Stimulated activated naive B cell treated with anti-CD40 and anti-IgM and Interleukin-4, amounts not matched to agents 10 μg/mL and 1 μg/mL and 100 μg/mL, for 72 hours (primary cell): ENCODE measurements at regions not wholly inside any gene's neighbourhood (a gene's known extent, or its start where the extent isn't known, plus 50 kb on each side); places are given as distances from the start of the nearest gene placed in this dataset.

ENCODE experiments used
- ATAC-seq, 2 donors: fragments of 150-1000 bp; cut with Tn5 transposase; replicated peaks; 2 replicates each; pipeline ENCODE4 v1.10.0; 2021; ENCODE audit warnings: moderate library complexity in 1 of 2
- DNase-seq: peaks from one replicate; pipeline ENCODE4 v3.0.0; 2021
- H3K27ac Mint-ChIP-seq: one replicate; pipeline ENCODE4 v1.8.0; 2022; ENCODE audit warnings: mild to moderate bottlenecking, mixed read lengths
- H3K27me3 Mint-ChIP-seq, 2 donors: one replicate each; pipeline ENCODE4 v1.8.0; 2022; ENCODE audit warnings: mixed read lengths in 2 of 2
- H3K36me3 Mint-ChIP-seq, 2 donors: one replicate each; pipeline ENCODE4 v1.8.0; 2022; ENCODE audit warnings: mixed read lengths in 2 of 2, mild to moderate bottlenecking in 1 of 2
- H3K4me1 Mint-ChIP-seq, 2 donors: one replicate each; pipeline ENCODE4 v1.8.0; 2022; ENCODE audit warnings: mixed read lengths in 2 of 2, mild to moderate bottlenecking in 1 of 2
- H3K4me3 Mint-ChIP-seq, 2 donors: one replicate each; pipeline ENCODE4 v1.8.0; 2022; ENCODE audit warnings: mild to moderate bottlenecking in 2 of 2, mixed read lengths in 2 of 2, moderate library complexity in 1 of 2
- H3K9me3 Mint-ChIP-seq, 2 donors: one replicate each; pipeline ENCODE4 v1.8.0; 2022; ENCODE audit warnings: mixed read lengths in 2 of 2, mild to moderate bottlenecking in 1 of 2

DNA sequence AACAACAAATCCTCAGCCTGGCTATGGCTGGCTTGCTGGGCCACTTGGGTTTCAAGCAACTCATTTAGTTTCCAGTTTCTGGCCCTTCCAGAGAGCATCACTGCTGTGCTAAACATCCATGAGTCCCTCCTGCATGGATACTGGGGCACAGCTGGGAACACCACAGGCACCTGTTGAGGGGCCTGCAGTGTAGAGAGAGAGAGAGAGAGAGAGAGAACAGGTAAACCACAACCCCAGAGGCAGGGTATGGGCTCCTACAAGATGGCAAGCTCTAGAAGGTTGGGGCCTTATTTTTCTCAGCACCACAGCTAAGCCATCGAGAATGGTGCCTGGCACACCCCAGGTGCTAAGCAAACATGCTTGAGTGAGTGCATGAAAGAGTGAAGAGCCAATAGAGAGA, 120.3 kb downstream of the RBFOX3 start:
- H3K36me3 Mint-ChIP-seq: no peaks in the 10 kb centered on the region
- peaks cover 38 to 41% of the 10 kb centered on the region in 2 donors for H3K27me3 Mint-ChIP-seq
- H3K9me3 Mint-ChIP-seq: peaks cover 3 to 12% of the 10 kb centered on the region in 2 donors
- ATAC-seq: no peak
- H3K4me1 Mint-ChIP-seq: peaks cover 0 to 4% of the 10 kb centered on the region in 2 donors
- no peak overlapping the region for H3K4me3 Mint-ChIP-seq
- no peak for DNase-seq
- H3K27ac Mint-ChIP-seq: no peak overlapping the region

DNA sequence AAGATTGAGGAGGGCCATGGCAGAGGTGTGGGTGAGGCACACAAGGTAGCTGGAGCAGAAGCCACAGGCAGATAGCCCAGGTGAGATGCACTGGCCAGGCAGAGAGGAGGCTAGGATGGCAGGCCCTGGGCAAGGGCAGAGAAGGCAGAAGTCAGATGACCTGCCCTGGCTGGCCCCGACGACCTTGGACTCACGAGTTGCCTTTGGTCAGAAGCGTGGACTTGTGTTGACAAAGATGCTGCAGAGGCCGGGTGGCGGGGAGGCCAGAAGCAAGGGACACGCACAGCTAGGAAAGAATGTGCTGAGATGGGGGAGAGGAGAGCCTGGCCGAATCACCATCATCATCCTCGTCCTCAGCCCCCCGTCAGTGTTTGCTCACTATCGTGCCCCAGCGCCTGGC, 123.7 kb downstream of the RBFOX3 start:
- Mint-ChIP-seq H3K36me3 (peaks cover 0 to 2% of the 10 kb centered on the region in 2 donors), H3K4me3 (no peak overlapping the region), H3K9me3 (peaks cover 0 to 2% of the 10 kb centered on the region in 2 donors), H3K27me3 (peaks cover 57 to 60% of the 10 kb centered on the region in 2 donors), H3K27ac (no peak overlapping the region), H3K4me1 (peaks cover 2 to 6% of the 10 kb centered on the region in 2 donors)
- no peak for ATAC-seq
- DNase-seq: no peak

DNA sequence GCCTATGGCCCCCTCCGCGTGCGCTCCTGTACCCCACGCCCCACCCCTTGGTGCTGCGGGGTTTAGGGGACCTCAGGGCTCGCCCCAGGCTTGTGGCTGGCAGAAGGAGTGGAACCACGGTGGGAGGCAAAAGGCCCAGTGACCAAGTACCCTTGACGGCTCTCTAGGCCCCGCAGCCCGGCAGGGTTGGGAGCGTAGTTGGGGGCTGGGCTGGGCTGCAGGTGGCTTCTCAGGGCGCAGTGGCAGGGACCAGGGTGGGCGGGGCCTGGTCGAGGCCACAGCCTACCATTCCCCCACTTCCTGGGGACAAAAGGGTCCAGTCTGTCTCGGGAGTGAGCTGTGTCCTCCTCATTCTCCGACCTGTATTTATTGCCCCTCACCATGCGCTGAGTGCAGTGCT, 124.9 kb downstream of the RBFOX3 start:
- no peak overlapping the region for H3K27ac Mint-ChIP-seq
- no peaks in the 10 kb centered on the region for H3K9me3 Mint-ChIP-seq
- H3K4me3 Mint-ChIP-seq: no peak overlapping the region
- DNase-seq: no peak
- peaks cover 0 to 2% of the 10 kb centered on the region in 2 donors for H3K36me3 Mint-ChIP-seq
- H3K4me1 Mint-ChIP-seq: peaks cover 2 to 6% of the 10 kb centered on the region in 2 donors
- ATAC-seq: no peak
- peaks cover 59 to 66% of the 10 kb centered on the region in 2 donors for H3K27me3 Mint-ChIP-seq

DNA sequence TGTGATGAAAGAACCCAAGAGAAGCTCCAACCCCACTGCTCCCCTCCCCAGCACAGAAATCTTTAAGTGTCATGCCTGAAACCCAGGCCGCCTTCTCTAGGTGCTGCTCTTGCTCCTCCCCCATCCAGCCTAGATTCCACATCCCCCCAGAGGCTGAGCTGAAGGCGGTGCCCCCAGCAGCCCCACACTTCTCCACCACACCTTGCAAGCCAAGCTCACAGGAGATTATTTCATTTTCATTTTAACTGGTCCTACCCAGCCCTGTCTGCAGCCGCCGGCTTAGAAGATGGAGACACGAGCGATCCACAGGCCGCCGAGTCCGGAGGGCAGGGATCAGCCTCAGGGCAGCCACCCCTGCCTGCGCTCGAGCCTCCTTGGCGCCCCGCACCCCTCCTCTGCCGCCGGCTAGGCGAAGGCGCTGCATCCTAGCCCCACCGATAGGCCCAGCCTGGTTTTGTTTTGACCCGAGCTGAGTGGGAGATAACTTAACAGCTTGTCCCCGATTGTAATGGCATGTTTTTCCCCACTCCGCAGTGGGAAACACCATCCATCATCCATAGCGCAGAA, 125.3 kb downstream of the RBFOX3 start:
- ATAC-seq: no peak
- H3K27ac Mint-ChIP-seq: no peak overlapping the region
- H3K9me3 Mint-ChIP-seq: no peaks in the 10 kb centered on the region
- DNase-seq: no peak
- H3K36me3 Mint-ChIP-seq: peaks cover 0 to 2% of the 10 kb centered on the region in 2 donors
- peaks cover 59 to 70% of the 10 kb centered on the region in 2 donors for H3K27me3 Mint-ChIP-seq
- peak overlapping the region in 1 of 2 donors; percentile 25 for H3K4me3 Mint-ChIP-seq
- H3K4me1 Mint-ChIP-seq: peaks cover 2 to 6% of the 10 kb centered on the region in 2 donors

DNA sequence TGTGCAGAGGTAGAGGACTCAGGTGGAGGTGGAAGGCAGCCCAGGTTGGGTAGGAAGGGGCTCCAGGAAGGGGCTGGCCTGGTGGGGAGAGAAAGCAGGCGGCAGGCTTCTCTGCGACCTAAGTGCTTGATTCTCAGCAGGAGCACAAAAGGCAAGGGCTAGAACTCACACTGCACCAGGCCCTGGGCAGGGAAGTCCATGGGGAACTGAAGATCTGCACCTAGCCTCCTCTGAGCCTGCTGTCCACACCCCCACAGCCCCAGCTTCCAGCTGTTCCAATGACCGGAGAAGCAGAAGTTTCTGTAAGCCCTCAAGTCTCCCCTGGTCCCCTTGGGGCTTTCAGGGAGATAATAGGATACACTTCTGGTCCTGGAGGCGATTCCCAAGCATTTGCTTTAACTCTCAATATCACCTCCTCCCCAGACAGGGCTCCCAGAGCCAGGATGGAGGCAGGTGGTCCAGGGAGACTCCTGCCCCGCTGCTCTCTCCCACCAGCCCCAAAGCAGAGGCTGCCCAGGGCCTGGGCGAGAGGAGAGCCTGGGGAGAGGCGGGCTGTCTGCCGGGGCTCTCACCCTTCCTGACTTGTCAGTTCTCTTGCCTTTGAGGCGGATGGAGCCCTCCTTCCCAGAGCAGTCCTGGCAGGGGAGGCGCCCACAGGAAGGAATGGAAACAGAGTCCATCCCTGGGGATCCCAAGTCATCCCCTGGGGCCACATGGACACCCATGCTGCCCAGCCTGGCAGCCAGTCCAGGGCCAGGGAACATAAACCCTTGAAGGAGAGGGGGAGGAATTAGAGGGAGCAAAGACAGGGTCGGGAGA, 126.0 kb downstream of the RBFOX3 start:
- no peak overlapping the region for H3K27ac Mint-ChIP-seq
- no peak for DNase-seq
- peaks cover 59 to 74% of the 10 kb centered on the region in 2 donors for H3K27me3 Mint-ChIP-seq
- H3K4me1 Mint-ChIP-seq: peaks cover 2 to 6% of the 10 kb centered on the region in 2 donors
- no peak overlapping the region for H3K4me3 Mint-ChIP-seq
- H3K36me3 Mint-ChIP-seq: peaks cover 0 to 2% of the 10 kb centered on the region in 2 donors
- no peaks in the 10 kb centered on the region for H3K9me3 Mint-ChIP-seq
- no peak for ATAC-seq

DNA sequence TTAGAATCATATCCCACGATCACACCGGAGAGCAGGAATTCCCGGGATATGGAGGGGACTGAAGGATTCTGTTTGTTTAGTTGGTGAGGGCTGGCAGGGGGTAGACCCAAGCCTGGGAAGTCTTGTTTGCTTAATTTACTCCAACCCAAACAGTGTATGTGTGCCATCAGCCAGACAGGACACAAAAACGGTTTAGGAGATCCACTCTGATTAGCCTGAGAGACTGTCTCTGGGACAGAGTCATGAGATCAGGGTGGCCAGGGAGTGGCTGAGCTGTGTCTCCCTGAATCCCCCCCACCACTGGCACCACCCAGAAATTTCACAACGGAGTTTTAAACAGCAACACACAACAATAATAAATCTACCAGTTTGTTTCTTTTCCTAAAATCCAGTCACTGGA, 127.0 kb downstream of the RBFOX3 start:
- Mint-ChIP-seq H3K27me3 (peaks cover 55 to 80% of the 10 kb centered on the region in 2 donors), H3K4me3 (no peak overlapping the region), H3K36me3 (peaks cover 0 to 2% of the 10 kb centered on the region in 2 donors), H3K4me1 (peaks cover 2 to 6% of the 10 kb centered on the region in 2 donors), H3K27ac (no peak overlapping the region), H3K9me3 (no peaks in the 10 kb centered on the region)
- DNase-seq: no peak
- no peak for ATAC-seq

DNA sequence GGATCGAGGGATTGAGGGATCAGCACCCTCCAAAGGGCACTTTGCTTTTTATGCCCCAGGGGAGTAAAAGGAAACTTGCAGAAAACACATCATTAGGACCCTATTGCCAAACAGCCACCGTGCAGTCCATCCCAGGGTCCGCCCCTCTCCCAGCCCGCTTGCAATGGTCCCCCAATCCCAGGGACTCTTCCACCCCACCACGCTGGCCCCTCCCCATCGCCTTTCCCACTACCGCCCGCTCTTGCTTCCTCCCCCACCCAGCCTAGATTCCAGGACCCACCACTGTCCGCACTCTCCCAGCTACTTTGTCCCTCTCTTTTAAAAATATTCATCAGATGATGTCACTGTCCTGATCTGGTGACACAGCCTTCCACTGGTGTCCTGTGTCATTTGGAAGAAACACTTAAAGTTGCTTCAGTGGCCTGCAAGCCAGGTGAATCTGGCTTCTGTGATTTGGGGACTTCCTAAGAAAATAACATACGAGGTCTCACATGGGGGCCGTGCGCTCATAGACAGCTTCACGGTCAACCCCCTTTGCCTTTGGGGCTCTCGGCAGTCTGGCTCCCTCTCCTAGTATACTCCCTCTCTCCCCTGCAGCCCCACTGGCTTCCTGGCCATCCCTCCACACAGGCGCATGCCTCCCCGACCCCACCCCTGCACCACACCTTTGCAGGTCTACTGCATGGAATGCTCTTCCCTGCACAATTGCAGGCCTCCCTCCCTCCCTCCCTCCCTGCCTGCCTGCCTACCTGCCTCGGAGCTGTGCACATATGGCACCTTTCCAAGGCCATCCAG, 127.9 kb downstream of the RBFOX3 start:
- no peak overlapping the region for H3K4me3 Mint-ChIP-seq
- peaks cover 0 to 2% of the 10 kb centered on the region in 2 donors for H3K36me3 Mint-ChIP-seq
- H3K4me1 Mint-ChIP-seq: peaks cover 2 to 6% of the 10 kb centered on the region in 2 donors
- H3K27ac Mint-ChIP-seq: no peak overlapping the region
- ATAC-seq (no peak), DNase-seq (no peak)
- H3K9me3 Mint-ChIP-seq: no peaks in the 10 kb centered on the region
- peaks cover 55 to 80% of the 10 kb centered on the region in 2 donors for H3K27me3 Mint-ChIP-seq

DNA sequence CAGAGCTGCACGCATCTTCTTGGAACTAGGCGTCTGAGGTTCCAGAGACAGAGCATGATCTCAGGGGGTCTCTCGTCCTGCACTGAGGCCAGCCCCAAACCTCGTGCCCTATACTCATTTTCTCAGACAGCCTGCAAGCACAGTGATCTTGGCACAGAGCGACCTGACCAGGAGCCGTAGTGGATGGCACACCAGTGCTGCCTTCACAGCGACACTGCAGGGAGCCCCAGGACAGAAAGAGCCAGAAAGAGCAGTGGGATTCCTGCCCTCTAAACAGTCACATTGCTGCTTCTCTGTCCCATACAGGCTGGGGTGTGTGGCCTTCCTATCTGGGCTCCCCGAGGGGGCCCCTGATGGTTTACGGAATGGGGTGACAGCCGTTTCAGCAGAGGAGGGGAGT, 131.0 kb downstream of the RBFOX3 start:
- Mint-ChIP-seq H3K27ac (no peak overlapping the region), H3K4me3 (no peak overlapping the region), H3K9me3 (no peaks in the 10 kb centered on the region), H3K36me3 (peaks cover 0 to 2% of the 10 kb centered on the region in 2 donors), H3K4me1 (no peaks in the 10 kb centered on the region), H3K27me3 (peaks cover 47 to 73% of the 10 kb centered on the region in 2 donors)
- ATAC-seq: no peak
- no peak for DNase-seq

DNA sequence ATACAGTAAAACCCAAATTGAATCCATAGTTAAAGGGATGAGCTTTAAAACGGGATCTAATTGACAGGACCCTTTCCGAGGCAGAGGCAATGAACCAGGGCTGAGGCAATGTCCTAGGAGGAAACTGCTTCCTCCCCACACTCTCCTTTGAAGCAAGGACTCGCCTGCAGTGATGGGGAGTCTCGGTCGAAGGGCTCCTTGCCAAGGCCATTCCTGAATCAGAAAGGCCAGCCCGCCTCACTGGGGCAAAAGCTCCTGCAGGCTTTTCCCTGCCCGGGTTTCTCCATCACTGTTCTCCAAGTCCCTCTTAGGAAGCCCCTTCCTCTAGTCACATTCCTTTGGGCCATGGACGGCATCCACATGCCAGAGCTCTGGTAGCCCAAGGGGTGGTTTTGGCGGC, 132.0 kb downstream of the RBFOX3 start:
- DNase-seq (no peak), ATAC-seq (no peak)
- Mint-ChIP-seq H3K4me1 (no peaks in the 10 kb centered on the region), H3K4me3 (no peak overlapping the region), H3K9me3 (no peaks in the 10 kb centered on the region), H3K27ac (no peak overlapping the region), H3K36me3 (peaks cover 0 to 2% of the 10 kb centered on the region in 2 donors), H3K27me3 (peaks cover 47 to 73% of the 10 kb centered on the region in 2 donors)

DNA sequence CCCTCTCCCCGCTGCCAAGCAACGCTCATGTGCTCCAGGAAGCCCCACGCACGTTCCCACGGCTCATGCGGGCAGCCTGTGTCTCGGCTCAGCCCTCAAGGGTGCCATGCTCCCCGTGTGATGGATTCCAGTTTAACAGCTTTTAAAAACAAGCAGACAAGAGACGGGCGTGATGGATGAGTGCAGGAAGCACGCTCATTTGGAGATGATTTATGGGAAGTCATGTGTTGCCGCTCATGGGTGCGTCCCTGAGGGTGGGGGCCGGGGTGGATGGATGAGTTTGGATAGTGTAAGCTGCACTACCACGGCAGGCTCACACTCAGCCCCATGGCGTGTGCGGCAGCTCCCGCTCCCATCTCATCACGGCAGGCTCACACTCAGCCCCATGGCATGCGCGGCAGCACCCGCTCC, 132.8 kb downstream of the RBFOX3 start:
- H3K4me1 Mint-ChIP-seq: no peaks in the 10 kb centered on the region
- H3K27me3 Mint-ChIP-seq: peaks cover 39 to 69% of the 10 kb centered on the region in 2 donors
- H3K9me3 Mint-ChIP-seq: no peaks in the 10 kb centered on the region
- ATAC-seq: no peak
- no peak overlapping the region for H3K27ac Mint-ChIP-seq
- DNase-seq: no peak
- no peak overlapping the region for H3K4me3 Mint-ChIP-seq
- no peaks in the 10 kb centered on the region for H3K36me3 Mint-ChIP-seq

DNA sequence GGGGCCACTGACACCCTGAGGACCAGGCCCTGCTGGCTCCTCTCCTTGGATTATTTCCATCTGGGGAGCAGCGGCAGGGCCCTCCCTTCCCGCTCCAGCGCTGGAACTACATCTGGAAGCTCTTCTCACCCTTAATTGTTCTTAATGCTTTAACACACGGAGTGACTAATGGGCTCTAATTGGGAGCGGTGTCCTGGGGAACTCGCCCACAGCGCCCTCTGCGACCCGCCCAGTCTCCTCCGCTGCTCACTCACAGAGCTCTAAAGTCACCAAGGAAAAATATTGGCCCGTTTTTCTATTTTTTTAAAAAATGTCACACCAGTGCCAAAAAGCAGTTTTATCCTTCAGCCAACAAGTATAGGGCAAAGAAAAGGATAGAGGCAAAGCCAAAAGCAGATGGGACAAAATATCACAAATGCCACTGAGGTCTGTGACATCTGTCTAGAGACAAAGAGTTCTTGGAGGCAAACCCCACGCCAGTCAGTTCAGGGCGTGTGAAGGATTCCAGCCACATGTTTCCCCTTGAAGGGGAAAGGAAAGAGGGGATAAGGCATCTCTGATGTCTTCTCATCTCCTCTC, 134.7 kb downstream of the RBFOX3 start:
- H3K27ac Mint-ChIP-seq: no peak overlapping the region
- H3K36me3 Mint-ChIP-seq: no peaks in the 10 kb centered on the region
- no peak for ATAC-seq
- no peak for DNase-seq
- peaks cover 29 to 50% of the 10 kb centered on the region in 2 donors for H3K27me3 Mint-ChIP-seq
- no peaks in the 10 kb centered on the region for H3K9me3 Mint-ChIP-seq
- no peaks in the 10 kb centered on the region for H3K4me1 Mint-ChIP-seq
- no peak overlapping the region for H3K4me3 Mint-ChIP-seq

DNA sequence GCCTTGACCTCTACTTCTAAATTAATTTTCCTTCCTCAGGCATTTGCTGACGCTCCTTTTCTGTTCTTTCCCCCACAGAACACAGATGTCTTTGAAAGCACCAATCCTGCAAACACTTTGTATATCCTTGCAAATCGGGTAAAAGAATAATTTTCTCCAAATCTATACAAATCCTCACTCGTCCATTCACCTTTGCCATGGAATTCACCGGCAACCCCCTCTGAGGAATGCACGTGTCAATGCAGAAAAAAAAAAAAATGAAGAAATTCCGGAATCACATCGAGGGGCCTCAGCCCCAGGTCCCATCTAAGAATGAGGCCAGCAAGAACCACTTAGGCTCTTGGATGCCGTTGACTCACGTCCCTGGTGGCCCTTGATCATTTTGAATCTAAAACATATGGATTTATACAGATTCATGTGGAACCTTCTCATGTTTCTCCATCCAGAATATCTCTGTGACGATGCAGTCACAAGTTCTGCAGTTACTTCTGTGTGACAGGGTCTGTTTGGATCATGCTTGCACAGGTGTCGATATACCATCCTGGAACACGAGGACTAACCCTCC, 136.9 kb downstream of the RBFOX3 start:
- no peaks in the 10 kb centered on the region for H3K9me3 Mint-ChIP-seq
- H3K36me3 Mint-ChIP-seq: no peaks in the 10 kb centered on the region
- no peak overlapping the region for H3K27ac Mint-ChIP-seq
- H3K27me3 Mint-ChIP-seq: peaks cover 23 to 35% of the 10 kb centered on the region in 2 donors
- DNase-seq (no peak), ATAC-seq (no peak)
- H3K4me1 Mint-ChIP-seq: no peaks in the 10 kb centered on the region
- no peak overlapping the region for H3K4me3 Mint-ChIP-seq

DNA sequence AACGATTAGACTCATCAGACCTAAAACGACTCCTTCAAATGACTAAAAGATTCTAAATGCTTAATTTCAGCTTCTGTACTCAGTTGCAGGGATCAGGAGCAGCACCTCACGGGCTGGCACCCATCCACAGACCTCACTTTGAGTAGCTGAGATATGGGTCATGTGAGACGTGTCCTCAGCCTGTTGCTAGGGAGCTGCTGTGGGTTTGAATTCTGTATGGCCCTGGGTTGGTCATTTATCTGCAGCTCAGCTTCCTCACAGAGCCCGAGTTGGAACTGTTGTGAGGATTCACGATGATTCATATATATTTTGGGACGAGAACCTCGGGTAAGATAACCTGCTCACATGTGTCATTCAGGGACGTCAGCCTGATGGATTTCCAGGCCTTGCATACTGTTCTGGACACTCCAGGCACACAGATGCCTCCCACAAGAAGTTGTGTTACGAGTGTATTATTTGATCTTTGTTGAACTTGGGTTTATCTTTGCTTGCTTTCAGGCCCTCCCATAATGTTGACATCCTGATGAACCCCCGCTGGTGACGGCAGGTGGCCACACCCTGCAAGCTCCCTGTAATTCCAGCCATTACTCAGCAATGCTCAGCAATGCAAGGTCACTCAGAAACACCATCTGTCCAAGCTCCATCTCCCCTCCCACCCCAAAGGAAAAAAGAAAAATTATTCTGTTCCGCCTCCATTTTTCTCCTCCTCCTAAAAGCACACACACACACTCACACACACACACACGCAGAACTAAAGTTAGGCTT, 137.6 kb downstream of the RBFOX3 start:
- H3K36me3 Mint-ChIP-seq: no peaks in the 10 kb centered on the region
- peaks cover 23 to 35% of the 10 kb centered on the region in 2 donors for H3K27me3 Mint-ChIP-seq
- ATAC-seq (no peak), DNase-seq (no peak)
- H3K27ac Mint-ChIP-seq: no peak overlapping the region
- H3K4me3 Mint-ChIP-seq: no peak overlapping the region
- H3K4me1 Mint-ChIP-seq: no peaks in the 10 kb centered on the region
- no peaks in the 10 kb centered on the region for H3K9me3 Mint-ChIP-seq
